ENCODE measurements at regions not wholly inside any gene's neighbourhood (a gene's known extent, or its start where the extent isn't known, plus 50 kb on each side); places are given as distances from the start of the nearest gene placed in this dataset.
A peak's percentile ranks its signal among the peaks of the same experiment; 100 is the strongest.

DNA sequence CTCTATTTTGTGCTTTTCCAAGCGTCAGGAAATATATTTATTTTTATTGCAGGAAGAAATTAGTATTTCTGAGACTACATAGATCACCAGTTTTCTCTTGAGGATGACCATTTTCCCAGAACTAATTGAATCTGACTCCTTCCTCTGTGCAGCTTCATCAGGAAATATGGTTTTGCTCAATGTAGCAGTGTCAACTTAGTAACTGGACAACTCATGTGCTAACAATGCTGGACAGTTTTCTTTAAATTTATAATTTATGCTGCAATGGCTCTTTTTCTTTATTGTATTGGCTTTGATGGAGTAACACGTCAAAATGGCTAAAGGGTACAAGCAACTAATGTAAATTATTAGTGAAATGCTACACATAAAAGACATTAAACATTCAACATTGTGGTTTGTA, 531.5 kb downstream of the ANKRD50 start:
- Histone ChIP-seq H3K4me2 (ENCODE audit: extremely low read depth, insufficient read depth, low read length) (no peak overlapping the region), H3K27ac (ENCODE audit: insufficient read depth, low read length) (no peak overlapping the region), H3K79me2 (ENCODE audit: control insufficient read depth, insufficient read depth, low read length) (no peaks in the 10 kb centered on the region), H4K20me1 (ENCODE audit: control insufficient read depth, extremely low read depth, insufficient read depth, low read length) (no peaks in the 10 kb centered on the region), H3K9me3 (ENCODE audit: control insufficient read depth, insufficient read depth, low read depth, low read length) (no peaks in the 10 kb centered on the region), H3K4me1 (ENCODE audit: control insufficient read depth, extremely low read depth, insufficient read depth, low read length) (peaks cover 4% of the 10 kb centered on the region), H3K4me3 (replicated peaks in 1 of 4; ENCODE audit: control extremely low read depth in 1 of 4, insufficient read depth in 1 of 4, low read depth in 3 of 4, low read length in 4 of 4) (no peak overlapping the region), H3K27me3 (ENCODE audit: control insufficient read depth, insufficient read depth, low read length) (no peaks in the 10 kb centered on the region), H3K36me3 (ENCODE audit: control insufficient read depth, insufficient read depth, low read length) (no peaks in the 10 kb centered on the region), H2AFZ (ENCODE audit: low read length) (no peak overlapping the region), H3K9ac (ENCODE audit: insufficient read depth, low read length) (no peak overlapping the region)
- no peak for DNase-seq (ENCODE audit: low read depth in 2 of 2)
- no peak for TF ChIP-seq EZH2 (IDR thresholded peaks at IDR 0.05; ENCODE audit: low read length, missing control alignments)
- TF ChIP-seq, protein P1, sequence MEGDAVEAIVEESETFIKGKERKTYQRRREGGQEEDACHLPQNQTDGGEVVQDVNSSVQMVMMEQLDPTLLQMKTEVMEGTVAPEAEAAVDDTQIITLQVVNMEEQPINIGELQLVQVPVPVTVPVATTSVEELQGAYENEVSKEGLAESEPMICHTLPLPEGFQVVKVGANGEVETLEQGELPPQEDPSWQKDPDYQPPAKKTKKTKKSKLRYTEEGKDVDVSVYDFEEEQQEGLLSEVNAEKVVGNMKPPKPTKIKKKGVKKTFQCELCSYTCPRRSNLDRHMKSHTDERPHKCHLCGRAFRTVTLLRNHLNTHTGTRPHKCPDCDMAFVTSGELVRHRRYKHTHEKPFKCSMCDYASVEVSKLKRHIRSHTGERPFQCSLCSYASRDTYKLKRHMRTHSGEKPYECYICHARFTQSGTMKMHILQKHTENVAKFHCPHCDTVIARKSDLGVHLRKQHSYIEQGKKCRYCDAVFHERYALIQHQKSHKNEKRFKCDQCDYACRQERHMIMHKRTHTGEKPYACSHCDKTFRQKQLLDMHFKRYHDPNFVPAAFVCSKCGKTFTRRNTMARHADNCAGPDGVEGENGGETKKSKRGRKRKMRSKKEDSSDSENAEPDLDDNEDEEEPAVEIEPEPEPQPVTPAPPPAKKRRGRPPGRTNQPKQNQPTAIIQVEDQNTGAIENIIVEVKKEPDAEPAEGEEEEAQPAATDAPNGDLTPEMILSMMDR (conservative IDR thresholded peaks at IDR 0.05 in 1 of 2, IDR thresholded peaks at IDR 0.05 in 1 of 2; ENCODE audit: low read depth in 1 of 2, low read length in 2 of 2) = no peak

DNA sequence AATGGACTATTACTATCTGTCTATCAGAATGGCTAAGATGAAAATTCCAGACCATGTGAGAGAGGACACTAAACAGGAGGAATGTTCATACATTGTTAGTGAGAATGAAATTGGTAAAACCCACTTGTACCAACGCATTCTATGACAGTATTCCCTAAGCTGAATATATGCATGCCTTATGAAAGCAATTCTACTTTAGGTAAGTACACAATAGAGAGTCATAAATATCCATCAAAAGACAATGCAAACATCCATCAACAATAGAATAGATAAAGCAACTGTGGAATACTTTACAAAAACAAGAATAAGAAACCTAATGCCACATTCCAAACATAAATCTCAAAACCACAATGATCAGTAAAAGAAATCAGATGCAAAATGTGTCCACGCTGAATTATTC, 529.3 kb downstream of the ANKRD50 start:
- Histone ChIP-seq H3K9me3 (ENCODE audit: control insufficient read depth, insufficient read depth, low read depth, low read length) (no peaks in the 10 kb centered on the region), H3K27me3 (ENCODE audit: control insufficient read depth, insufficient read depth, low read length) (no peaks in the 10 kb centered on the region), H4K20me1 (ENCODE audit: control insufficient read depth, extremely low read depth, insufficient read depth, low read length) (no peaks in the 10 kb centered on the region), H3K4me1 (ENCODE audit: control insufficient read depth, extremely low read depth, insufficient read depth, low read length) (peaks cover 2% of the 10 kb centered on the region), H3K27ac (ENCODE audit: insufficient read depth, low read length) (no peak overlapping the region), H3K9ac (ENCODE audit: insufficient read depth, low read length) (no peak overlapping the region), H2AFZ (ENCODE audit: low read length) (no peak overlapping the region), H3K79me2 (ENCODE audit: control insufficient read depth, insufficient read depth, low read length) (no peaks in the 10 kb centered on the region), H3K4me3 (replicated peaks in 1 of 4; ENCODE audit: control extremely low read depth in 1 of 4, insufficient read depth in 1 of 4, low read depth in 3 of 4, low read length in 4 of 4) (no peak overlapping the region), H3K4me2 (ENCODE audit: extremely low read depth, insufficient read depth, low read length) (no peak overlapping the region), H3K36me3 (ENCODE audit: control insufficient read depth, insufficient read depth, low read length) (no peaks in the 10 kb centered on the region)
- DNase-seq (ENCODE audit: low read depth in 2 of 2) = no peak
- TF ChIP-seq EZH2 (IDR thresholded peaks at IDR 0.05; ENCODE audit: low read length, missing control alignments) = no peak
- TF ChIP-seq, protein P1 (conservative IDR thresholded peaks at IDR 0.05 in 1 of 2, IDR thresholded peaks at IDR 0.05 in 1 of 2; ENCODE audit: low read depth in 1 of 2, low read length in 2 of 2) = no peak

DNA sequence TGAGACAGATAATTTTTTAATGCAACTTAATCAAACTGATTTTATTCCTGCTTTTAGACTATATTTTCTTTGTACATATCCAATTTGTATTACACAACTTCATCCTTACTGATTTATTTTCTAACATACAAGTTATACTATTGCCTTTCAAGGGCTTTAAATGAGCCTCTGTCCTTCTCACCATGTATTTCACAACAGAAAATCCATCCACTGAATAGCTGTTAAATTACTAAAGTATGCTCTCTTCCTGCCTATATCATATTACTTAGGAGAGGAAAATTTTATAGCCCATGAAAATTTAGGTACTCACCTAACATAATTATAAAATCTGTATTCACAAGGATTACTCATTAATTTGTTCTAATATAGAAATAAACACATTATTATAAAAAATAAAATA, 528.6 kb downstream of the ANKRD50 start:
- peak in 1 of 2 donors; percentile 47 for DNase-seq (ENCODE audit: low read depth in 2 of 2)
- no peak overlapping the region for H3K9ac ChIP-seq (ENCODE audit: insufficient read depth, low read length)
- H4K20me1 ChIP-seq (ENCODE audit: control insufficient read depth, extremely low read depth, insufficient read depth, low read length) = no peaks in the 10 kb centered on the region
- no peaks in the 10 kb centered on the region for H3K9me3 ChIP-seq (ENCODE audit: control insufficient read depth, insufficient read depth, low read depth, low read length)
- H3K4me1 ChIP-seq (ENCODE audit: control insufficient read depth, extremely low read depth, insufficient read depth, low read length) = peaks cover 1% of the 10 kb centered on the region
- H3K27ac ChIP-seq (ENCODE audit: insufficient read depth, low read length) = no peak overlapping the region
- H3K36me3 ChIP-seq (ENCODE audit: control insufficient read depth, insufficient read depth, low read length) = no peaks in the 10 kb centered on the region
- H3K79me2 ChIP-seq (ENCODE audit: control insufficient read depth, insufficient read depth, low read length) = no peaks in the 10 kb centered on the region
- H3K27me3 ChIP-seq (ENCODE audit: control insufficient read depth, insufficient read depth, low read length) = no peaks in the 10 kb centered on the region
- no peak overlapping the region for H3K4me2 ChIP-seq (ENCODE audit: extremely low read depth, insufficient read depth, low read length)
- no peak overlapping the region for H3K4me3 ChIP-seq (replicated peaks in 1 of 4; ENCODE audit: control extremely low read depth in 1 of 4, insufficient read depth in 1 of 4, low read depth in 3 of 4, low read length in 4 of 4)
- TF ChIP-seq, protein P1 (conservative IDR thresholded peaks at IDR 0.05 in 1 of 2, IDR thresholded peaks at IDR 0.05 in 1 of 2; ENCODE audit: low read depth in 1 of 2, low read length in 2 of 2) = no peak
- no peak for TF ChIP-seq EZH2 (IDR thresholded peaks at IDR 0.05; ENCODE audit: low read length, missing control alignments)
- H2AFZ ChIP-seq (ENCODE audit: low read length) = no peak overlapping the region

Data from fibroblast of lung (primary cell).